ENCODE measurements at regions not wholly inside any gene's neighbourhood (a gene's known extent, or its start where the extent isn't known, plus 50 kb on each side); places are given as distances from the start of the nearest gene placed in this dataset.

- H3K9me1 ChIP-seq (replicated peaks; ENCODE audit: control insufficient read depth, extremely low read depth, insufficient read depth, low read length) = no peaks in the 10 kb centered on the region
- TF ChIP-seq MYC (IDR thresholded peaks at IDR 0.05; ENCODE audit: low read depth, low read length) (no peak), POLR2A (IDR thresholded peaks at IDR 0.05; ENCODE audit: low read depth, low read length) (no peak), EZH2 (IDR thresholded peaks at IDR 0.05; ENCODE audit: borderline replicate concordance, low read depth, low read length, severe bottlenecking) (no peak), CTCF (IDR thresholded peaks at IDR 0.05; ENCODE audit: extremely low read depth in 1 of 2, insufficient read depth in 1 of 2, low read depth in 1 of 2, low read length in 2 of 2) (no peak), MAX (IDR thresholded peaks at IDR 0.05; ENCODE audit: insufficient read depth, insufficient read length) (no peak), GATA2 (IDR thresholded peaks at IDR 0.05; ENCODE audit: insufficient read depth, insufficient read length, low read depth, low read length) (no peak), FOS (IDR thresholded peaks at IDR 0.05; ENCODE audit: borderline replicate concordance, insufficient read depth, low read length) (no peak), POLR2AphosphoS5 (IDR thresholded peaks at IDR 0.05; ENCODE audit: insufficient read depth, low read depth, low read length) (no peak), JUN (IDR thresholded peaks at IDR 0.05; ENCODE audit: borderline replicate concordance, insufficient read depth, insufficient read length, low read depth) (no peak)
- no peaks in the 10 kb centered on the region for H3K79me2 ChIP-seq (ENCODE audit: control insufficient read depth, insufficient read depth, low read length)
- H3K9me3 ChIP-seq (replicated peaks; ENCODE audit: control insufficient read depth, insufficient read depth, low read length) = no peaks in the 10 kb centered on the region
- no peak overlapping the region for H3K9ac ChIP-seq (replicated peaks; ENCODE audit: extremely low read depth, insufficient read depth, low read length)
- H3K36me3 ChIP-seq (ENCODE audit: control insufficient read depth in 2 of 2, extremely low read depth in 1 of 2, insufficient read depth in 2 of 2, low read length in 2 of 2) = no peaks in the 10 kb centered on the region
- POLR2A ChIA-PET = no interaction called here
- intact Hi-C loops (cut with micrococcal nuclease) = no loop called here
- no peak overlapping the region for H2AFZ ChIP-seq (ENCODE audit: low read depth, low read length)
- CTCF ChIA-PET = interaction anchor here (1.5 kb wide), 1 partner anchor 9 kb away, joined by 4 read pairs; no protein-coding TSS in a partner anchor
- DNase-seq (ENCODE audit: low read depth, low spot score) (no peak), FAIRE-seq (no peak)
- H3K4me3 ChIP-seq (replicated peaks in 1 of 3; ENCODE audit: insufficient read depth in 1 of 3, low read depth in 1 of 3, low read length in 3 of 3) = no peak overlapping the region
- H3K4me1 ChIP-seq (ENCODE audit: control insufficient read depth, extremely low read depth, insufficient read depth, low read length) = no peaks in the 10 kb centered on the region
- dilution Hi-C loops (cut with MboI; ENCODE audit: extremely low pct_ligation_motif_present, low sequenced_read_pairs) = no loop called here
- no peak overlapping the region for H3K27ac ChIP-seq (ENCODE audit: insufficient read depth, low read depth, low read length)
- no peaks in the 10 kb centered on the region for H4K20me1 ChIP-seq (replicated peaks; ENCODE audit: control insufficient read depth, extremely low read depth, insufficient read depth, low read length)
- no peak overlapping the region for H3K4me2 ChIP-seq (ENCODE audit: insufficient read depth, low read length)
- peaks cover 0 to 3% of the 10 kb centered on the region in 2 experiments for H3K27me3 ChIP-seq (ENCODE audit: control insufficient read depth in 2 of 2, insufficient read depth in 2 of 2, low read length in 2 of 2)
- no TSS peak for BruUV-seq (replicated peaks)
These were observed 60.3 kb upstream of the RNU6ATAC start for GRCh38 chr9:134224567-134225093.

Data from endothelial cell of umbilical vein (primary cell).